ENCODE measurements at regions not wholly inside any gene's neighbourhood (a gene's known extent, or its start where the extent isn't known, plus 50 kb on each side); places are given as distances from the start of the nearest gene placed in this dataset.

GRCh38 chr18:51399491-51400122 is 202.1 kb upstream of the MEX3C start:
- no peak overlapping the region for H3K4me3 ChIP-seq
- H3K27ac ChIP-seq, result no peak overlapping the region
- no peak for DNase-seq
- H3K36me3 ChIP-seq, result no peaks in the 10 kb centered on the region
- intact Hi-C loops (cut with DNase I; ENCODE audit: low total_unique reads), result no loop called here
- TF ChIP-seq POLR2A (IDR thresholded peaks at IDR 0.05) (no peak), CTCF (IDR thresholded peaks at IDR 0.05) (no peak)
- no peaks in the 10 kb centered on the region for H3K9me3 ChIP-seq
- no peaks in the 10 kb centered on the region for H3K4me1 ChIP-seq
- no peaks in the 10 kb centered on the region for H3K27me3 ChIP-seq

- no peaks in the 10 kb centered on the region for H3K27me3 ChIP-seq
- TF ChIP-seq CTCF (IDR thresholded peaks at IDR 0.05) (no peak), POLR2A (IDR thresholded peaks at IDR 0.05) (no peak)
- H3K36me3 ChIP-seq, result no peaks in the 10 kb centered on the region
- no peak overlapping the region for H3K4me3 ChIP-seq
- H3K27ac ChIP-seq, result no peak overlapping the region
- no peak for DNase-seq
- no peaks in the 10 kb centered on the region for H3K9me3 ChIP-seq
- intact Hi-C loops (cut with DNase I; ENCODE audit: low total_unique reads), result no loop called here
- H3K4me1 ChIP-seq, result no peaks in the 10 kb centered on the region
Observed at GRCh38 chr18:51400721-51401120, 203.2 kb upstream of the MEX3C start.

GRCh38 chr18:51401912-51402311 is 204.4 kb upstream of the MEX3C start:
- no peak for DNase-seq
- Histone ChIP-seq H3K4me3 (no peak overlapping the region), H3K9me3 (no peaks in the 10 kb centered on the region), H3K4me1 (no peaks in the 10 kb centered on the region), H3K27ac (no peak overlapping the region), H3K27me3 (no peaks in the 10 kb centered on the region), H3K36me3 (no peaks in the 10 kb centered on the region)
- TF ChIP-seq POLR2A (IDR thresholded peaks at IDR 0.05), result no peak
- no peak for TF ChIP-seq CTCF (IDR thresholded peaks at IDR 0.05)
- intact Hi-C loops (cut with DNase I; ENCODE audit: low total_unique reads), result no loop called here

GRCh38 chr18:51404620-51405019 is 207.1 kb upstream of the MEX3C start:
- Histone ChIP-seq H3K4me3 (no peak overlapping the region), H3K27ac (no peak overlapping the region), H3K4me1 (no peaks in the 10 kb centered on the region), H3K27me3 (no peaks in the 10 kb centered on the region), H3K9me3 (no peaks in the 10 kb centered on the region), H3K36me3 (no peaks in the 10 kb centered on the region)
- no peak for DNase-seq
- intact Hi-C loops (cut with DNase I; ENCODE audit: low total_unique reads), result no loop called here
- TF ChIP-seq CTCF (IDR thresholded peaks at IDR 0.05), result no peak
- no peak for TF ChIP-seq POLR2A (IDR thresholded peaks at IDR 0.05)

- H3K9me3 ChIP-seq, result no peaks in the 10 kb centered on the region
- no peaks in the 10 kb centered on the region for H3K4me1 ChIP-seq
- no peak overlapping the region for H3K4me3 ChIP-seq
- no peak for TF ChIP-seq POLR2A (IDR thresholded peaks at IDR 0.05)
- no peak for TF ChIP-seq CTCF (IDR thresholded peaks at IDR 0.05)
- no peaks in the 10 kb centered on the region for H3K36me3 ChIP-seq
- no peak overlapping the region for H3K27ac ChIP-seq
- intact Hi-C loops (cut with DNase I; ENCODE audit: low total_unique reads), result no loop called here
- no peaks in the 10 kb centered on the region for H3K27me3 ChIP-seq
- DNase-seq, result no peak
Observed at GRCh38 chr18:51405683-51406477, 208.4 kb upstream of the MEX3C start.

All from uterus (tissue), 3 donors.